GM21825 (cell line): ENCODE measurements at regions not wholly inside any gene's neighbourhood (a gene's known extent, or its start where the extent isn't known, plus 50 kb on each side); places are given as distances from the start of the nearest gene placed in this dataset.

Experiments used
- ATAC-seq: cut with Tn5 transposase; IDR thresholded peaks from one replicate; pipeline ENCODE4 v1.9.1; 2021; ENCODE audit warnings: mild to moderate bottlenecking, moderate library complexity; ENCODE audit not compliant: unreplicated experiment

GRCh38 chr6:139932671-139933070 is 558.2 kb upstream of the CITED2 start:
- ATAC-seq, result no peak

- no peak for ATAC-seq
These were observed 557.3 kb upstream of the CITED2 start for GRCh38 chr6:139931747-139932146.

GRCh38 chr6:139927742-139928305 is 553.4 kb upstream of the CITED2 start:
- ATAC-seq, result no peak

GRCh38 chr6:139927236-139927635 is 552.8 kb upstream of the CITED2 start:
- no peak for ATAC-seq

- no peak for ATAC-seq
These were observed 552.3 kb upstream of the CITED2 start for GRCh38 chr6:139926711-139927110.

- no peak for ATAC-seq
These were observed 551.6 kb upstream of the CITED2 start for GRCh38 chr6:139925894-139926641.

GRCh38 chr6:139923964-139924475 is 549.6 kb upstream of the CITED2 start:
- ATAC-seq, result no peak

- ATAC-seq, result no peak
These were observed 547.8 kb upstream of the CITED2 start for GRCh38 chr6:139922236-139922635.

- ATAC-seq, result no peak
These were observed 546.3 kb upstream of the CITED2 start for GRCh38 chr6:139920776-139921100.

- ATAC-seq, result no peak
These were observed 545.8 kb upstream of the CITED2 start for GRCh38 chr6:139920027-139920775.

GRCh38 chr6:139919107-139920026 is 544.9 kb upstream of the CITED2 start:
- ATAC-seq, result no peak

GRCh38 chr6:139917951-139918630 is 543.6 kb upstream of the CITED2 start:
- no peak for ATAC-seq

GRCh38 chr6:139914910-139915309 is 540.5 kb upstream of the CITED2 start:
- ATAC-seq, result no peak

- no peak for ATAC-seq
These were observed 538.4 kb upstream of the CITED2 start for GRCh38 chr6:139912735-139913400.

- ATAC-seq, result no peak
These were observed 535.5 kb upstream of the CITED2 start for GRCh38 chr6:139909992-139910391.

GRCh38 chr6:139905404-139906052 is 531.1 kb upstream of the CITED2 start:
- ATAC-seq, result no peak

- no peak for ATAC-seq
These were observed 530.1 kb upstream of the CITED2 start for GRCh38 chr6:139904568-139904967.

- ATAC-seq, result no peak
These were observed 529.7 kb upstream of the CITED2 start for GRCh38 chr6:139904158-139904533.

- ATAC-seq, result peak; percentile 97
These were observed 529.1 kb upstream of the CITED2 start for GRCh38 chr6:139903411-139904157.
